HEK293T (cell line): ENCODE measurements at regions not wholly inside any gene's neighbourhood (a gene's known extent, or its start where the extent isn't known, plus 50 kb on each side); places are given as distances from the start of the nearest gene placed in this dataset.

Experiments
- BHLHE40 ChIP-seq: fragments of 450-650 bp; IDR thresholded peaks from 2 replicates; pipeline ENCODE4 v1.6.1; 2016; ENCODE audit warnings: mild to moderate bottlenecking, moderate library complexity, borderline replicate concordance
- FOXA1 ChIP-seq: fragments of 450-650 bp; IDR thresholded peaks from 2 replicates; pipeline ENCODE4 v1.6.1; 2016; ENCODE audit warnings: mild to moderate bottlenecking
- FOXM1 ChIP-seq: fragments of 450-650 bp; IDR thresholded peaks from 2 replicates; pipeline ENCODE4 v1.6.1; 2017; ENCODE audit warnings: mild to moderate bottlenecking, borderline replicate concordance
- HDGF ChIP-seq: fragments of 450-650 bp; IDR thresholded peaks from 2 replicates; pipeline ENCODE4 v1.6.1; 2017; ENCODE audit warnings: antibody characterized with exemption, borderline replicate concordance
- LEF1 ChIP-seq: fragments of 450-650 bp; IDR thresholded peaks from 2 replicates; pipeline ENCODE4 v1.6.1; 2017; ENCODE audit warnings: mild to moderate bottlenecking, borderline replicate concordance
- SUZ12 ChIP-seq: fragments of 450-650 bp; IDR thresholded peaks from 2 replicates; pipeline ENCODE4 v1.6.1; 2016; ENCODE audit warnings: mild to moderate bottlenecking

GRCh38 chr13:104898484-104898883 is 1637.0 kb downstream of the EFNB2 start:
- TF ChIP-seq BHLHE40 (no peak), SUZ12 (no peak), FOXM1 (no peak), HDGF (no peak), FOXA1 (no peak), LEF1 (no peak)
